LNCaP clone FGC (cell line): ENCODE measurements at regions not wholly inside any gene's neighbourhood (a gene's known extent, or its start where the extent isn't known, plus 50 kb on each side); places are given as distances from the start of the nearest gene placed in this dataset.
"Not testable (repeated sequence)": the region's sequence is repeated elsewhere in the genome, so short reads cannot be mapped to it uniquely, and the experiment has no call there.

Experiments
- DNase-seq: peaks from one replicate; pipeline ENCODE4 v3.0.0-alpha.2; 2011; ENCODE audit warnings: low read depth
- H3K4me3 ChIP-seq: 2 replicates; pipeline ENCODE4 v1.5.1; 2011; ENCODE audit warnings: mild to moderate bottlenecking, low read depth, low read length, control low read depth
- TF ChIP-seq, protein P1 (sequence below): IDR thresholded peaks from 2 replicates; pipeline ENCODE4 v1.5.1; 2012; ENCODE audit warnings: mild to moderate bottlenecking; ENCODE audit not compliant: control insufficient read depth, insufficient read depth; ENCODE audit errors: extremely low read depth

DNA sequence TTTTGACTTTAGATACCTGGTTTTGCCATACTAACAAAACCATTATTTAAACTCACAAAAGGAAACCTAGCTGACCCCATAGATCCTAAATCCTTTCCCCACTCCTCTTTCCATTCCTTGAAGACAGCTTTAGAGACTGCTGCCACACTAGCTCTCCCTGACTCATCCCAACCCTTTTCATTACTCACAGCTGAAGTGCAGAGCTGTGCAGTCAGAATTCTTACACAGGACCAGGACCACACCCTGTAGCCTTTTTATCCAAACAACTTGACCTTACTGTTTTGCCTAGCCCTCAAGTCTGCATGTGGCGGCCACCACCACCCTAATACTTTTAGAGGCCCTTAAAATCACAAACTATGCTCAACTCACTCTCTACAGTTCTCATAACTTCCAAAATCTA, 325.1 kb upstream of the KCNMB2 start:
- not testable (repeated sequence) for DNase-seq

DNA sequence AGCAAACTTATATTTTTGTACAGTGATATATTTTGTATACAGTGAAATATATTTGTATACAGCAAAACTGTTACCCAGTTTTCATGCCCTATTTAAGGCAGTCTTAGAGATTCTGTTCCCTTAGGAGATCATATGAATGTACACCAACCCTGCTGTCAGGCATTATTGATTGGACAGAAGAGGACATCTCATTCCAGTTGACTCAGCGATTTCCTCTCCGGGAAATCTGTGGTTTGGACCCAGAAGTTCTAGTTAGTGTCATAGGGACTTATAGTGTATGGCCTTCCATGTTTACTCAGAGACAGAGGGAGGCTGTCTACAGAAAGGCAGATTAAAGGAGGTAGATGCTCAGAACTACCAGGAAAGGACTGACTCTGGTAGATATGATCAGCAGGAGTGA, 318.8 kb upstream of the KCNMB2 start:
- H3K4me3 ChIP-seq: no peak overlapping the region
- no peak for DNase-seq
- TF ChIP-seq, protein P1, sequence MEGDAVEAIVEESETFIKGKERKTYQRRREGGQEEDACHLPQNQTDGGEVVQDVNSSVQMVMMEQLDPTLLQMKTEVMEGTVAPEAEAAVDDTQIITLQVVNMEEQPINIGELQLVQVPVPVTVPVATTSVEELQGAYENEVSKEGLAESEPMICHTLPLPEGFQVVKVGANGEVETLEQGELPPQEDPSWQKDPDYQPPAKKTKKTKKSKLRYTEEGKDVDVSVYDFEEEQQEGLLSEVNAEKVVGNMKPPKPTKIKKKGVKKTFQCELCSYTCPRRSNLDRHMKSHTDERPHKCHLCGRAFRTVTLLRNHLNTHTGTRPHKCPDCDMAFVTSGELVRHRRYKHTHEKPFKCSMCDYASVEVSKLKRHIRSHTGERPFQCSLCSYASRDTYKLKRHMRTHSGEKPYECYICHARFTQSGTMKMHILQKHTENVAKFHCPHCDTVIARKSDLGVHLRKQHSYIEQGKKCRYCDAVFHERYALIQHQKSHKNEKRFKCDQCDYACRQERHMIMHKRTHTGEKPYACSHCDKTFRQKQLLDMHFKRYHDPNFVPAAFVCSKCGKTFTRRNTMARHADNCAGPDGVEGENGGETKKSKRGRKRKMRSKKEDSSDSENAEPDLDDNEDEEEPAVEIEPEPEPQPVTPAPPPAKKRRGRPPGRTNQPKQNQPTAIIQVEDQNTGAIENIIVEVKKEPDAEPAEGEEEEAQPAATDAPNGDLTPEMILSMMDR: no peak

More for the DNA sequence above, 325.1 kb upstream of the KCNMB2 start:
- H3K4me3 ChIP-seq: not testable (repeated sequence)

DNA sequence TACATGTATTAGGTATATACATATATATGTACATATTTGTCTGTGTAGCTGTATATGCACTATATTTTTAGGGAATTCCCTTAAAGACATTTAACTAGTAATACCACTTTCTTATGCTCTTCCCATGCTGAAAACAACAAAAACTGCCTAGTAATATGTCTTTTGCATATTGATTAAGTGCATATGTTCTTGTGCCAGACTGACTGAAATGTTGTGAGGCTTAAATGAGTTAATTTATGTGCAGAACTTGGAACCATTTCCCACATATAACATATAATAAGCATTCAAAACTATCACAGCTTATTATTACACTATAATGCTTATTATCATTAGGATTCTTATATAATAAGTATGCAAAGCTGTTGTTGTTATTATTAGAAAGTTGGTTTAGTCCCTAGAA, 318.0 kb upstream of the KCNMB2 start:
- H3K4me3 ChIP-seq: no peak overlapping the region
- no peak for DNase-seq
- TF ChIP-seq, protein P1: no peak

DNA sequence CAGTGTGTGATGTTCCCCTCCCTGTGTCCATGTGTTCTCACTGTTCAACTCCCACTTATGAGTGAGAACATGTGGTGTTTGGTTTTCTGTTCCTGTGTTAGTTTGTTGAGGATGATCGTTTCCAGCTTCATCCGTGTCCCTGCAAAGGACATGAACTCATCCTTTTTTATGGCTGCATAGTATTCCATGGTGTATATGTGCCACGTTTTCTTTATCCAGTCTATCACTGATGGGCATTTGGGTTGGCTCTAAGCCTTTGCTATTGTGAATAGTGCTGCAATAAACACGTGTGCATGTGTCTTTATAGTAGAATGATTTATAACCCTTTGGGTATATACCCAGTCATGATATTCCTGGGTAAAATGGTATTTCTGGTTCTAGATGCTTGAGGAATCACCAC, 316.6 kb upstream of the KCNMB2 start:
- DNase-seq, H3K4me3 ChIP-seq: not testable (repeated sequence)

DNA sequence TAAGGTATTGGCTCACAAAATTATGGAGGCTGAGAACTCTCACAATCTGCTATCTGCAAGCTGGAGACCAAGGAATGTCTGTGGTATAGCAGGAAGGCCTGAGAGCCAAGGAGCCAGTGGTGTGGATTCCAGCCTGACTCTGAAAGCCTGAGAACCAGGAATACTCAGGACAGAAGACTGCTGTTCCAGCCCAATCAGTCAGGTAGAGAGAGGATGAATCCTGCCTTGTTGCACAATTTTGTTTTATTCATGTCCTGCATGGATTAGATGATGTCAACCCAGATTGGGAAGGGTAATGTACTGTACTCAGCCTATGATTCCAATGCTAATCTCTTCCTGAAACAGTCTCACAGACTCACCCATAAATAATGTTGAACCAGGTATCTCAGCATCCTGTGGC, 312.4 kb upstream of the KCNMB2 start:
- no peak overlapping the region for H3K4me3 ChIP-seq
- TF ChIP-seq, protein P1: no peak

DNA sequence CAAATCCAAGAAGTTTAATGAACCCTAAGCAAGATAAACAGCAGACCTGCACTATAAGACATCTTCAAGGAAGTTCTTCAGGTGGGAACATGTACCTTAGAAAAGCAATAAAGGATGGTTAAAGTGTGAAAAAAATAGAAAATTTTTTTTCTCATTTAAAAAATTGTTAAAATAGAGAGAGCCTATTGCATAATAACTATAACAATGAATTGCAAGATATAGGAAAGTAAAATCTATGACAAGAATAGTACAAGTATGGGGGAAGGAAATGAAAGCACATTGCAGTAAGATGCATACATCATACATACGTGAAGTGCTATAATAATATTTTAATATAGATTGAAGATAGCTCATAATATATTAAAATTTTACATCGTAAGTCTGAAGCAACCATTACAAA, 310.1 kb upstream of the KCNMB2 start:
- H3K4me3 ChIP-seq: no peak overlapping the region
- TF ChIP-seq, protein P1: no peak
- DNase-seq: no peak

More for the DNA sequence above, 312.4 kb upstream of the KCNMB2 start:
- no peak for DNase-seq

DNA sequence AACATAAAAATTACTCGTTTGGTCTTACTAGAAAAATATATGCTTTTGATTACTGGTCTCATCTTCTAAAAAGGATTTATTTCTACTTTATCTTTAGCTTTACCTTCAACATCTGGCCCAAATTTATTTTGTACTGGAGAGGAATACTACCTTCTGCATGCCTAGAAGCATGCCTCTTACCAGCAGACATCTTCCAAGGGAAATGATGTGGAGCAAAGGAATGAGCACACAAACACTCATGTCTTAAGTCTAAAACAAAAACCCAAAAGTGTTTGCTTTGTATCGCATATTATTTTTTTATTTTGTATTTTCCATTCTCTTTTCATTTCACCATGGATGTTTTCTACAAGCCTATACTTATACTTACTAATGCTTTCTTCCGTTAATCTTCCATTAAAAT, 304.6 kb upstream of the KCNMB2 start:
- no peak overlapping the region for H3K4me3 ChIP-seq
- no peak for DNase-seq
- TF ChIP-seq, protein P1: no peak

DNA sequence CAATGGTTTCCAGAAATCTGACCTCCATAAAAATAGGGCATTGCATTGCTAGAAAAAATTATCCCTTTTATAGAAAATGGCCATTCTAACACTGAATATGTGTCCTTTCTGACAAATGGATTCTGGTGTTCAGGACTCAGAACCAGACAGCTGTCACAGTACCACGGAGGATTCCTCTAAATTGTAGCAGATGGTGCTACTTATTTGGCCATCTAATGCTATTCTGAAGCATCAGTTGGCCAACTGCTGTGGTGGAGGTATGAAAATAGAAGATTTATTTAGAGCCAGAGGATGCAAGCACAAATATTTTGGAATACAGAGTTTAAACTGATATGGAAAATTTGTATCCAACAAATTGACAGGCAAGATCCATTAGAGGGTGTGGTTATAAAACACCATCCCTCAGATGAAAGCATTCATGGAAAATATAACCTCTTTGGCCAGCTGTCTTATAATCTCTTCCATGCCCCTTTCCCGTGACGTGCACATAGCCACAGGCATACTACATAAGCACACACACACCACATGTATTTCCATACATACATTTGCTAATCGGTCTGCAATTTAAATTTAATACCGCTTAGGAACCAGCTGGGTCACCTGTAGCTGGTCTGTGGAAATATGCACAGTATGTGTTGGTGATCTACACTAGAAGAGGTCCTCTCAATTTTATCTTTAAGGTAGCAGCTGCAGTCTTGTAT, 302.7 kb upstream of the KCNMB2 start:
- TF ChIP-seq, protein P1: no peak
- no peak for DNase-seq
- H3K4me3 ChIP-seq: no peak overlapping the region
